Right lobe of liver (tissue), 4 donors: ENCODE measurements at regions not wholly inside any gene's neighbourhood (a gene's known extent, or its start where the extent isn't known, plus 50 kb on each side); places are given as distances from the start of the nearest gene placed in this dataset.

Experiments
- CTCF ChIP-seq, 4 donors: fragments of 200-600 bp in 3 of 4; fragments of 450-650 bp in 1 of 4; IDR thresholded peaks; one replicate each; pipeline versions ENCODE4 v1.5.1 to v1.8.0; 2016 to 2022; ENCODE audit warnings: antibody characterized with exemption in 4 of 4, mild to moderate bottlenecking in 2 of 4
- POLR2A ChIP-seq: fragments of 450-650 bp; IDR thresholded peaks from one replicate; pipeline ENCODE4 v1.6.1; 2017; ENCODE audit warnings: antibody characterized with exemption, mild to moderate bottlenecking
- donor health status: DM: no; HTN: no; CAD: no.
- donor health status: DM: no; HTN: no; CAD: no.
- donor health status: DM: no; HTN: yes; CAD: no.

- TF ChIP-seq CTCF (IDR thresholded peaks at IDR 0.05) (no peak), POLR2A (no peak)
Measured at GRCh38 chr2:144183727-144184126, 336.2 kb downstream of the ZEB2 start.
